ENCODE measurements at regions not wholly inside any gene's neighbourhood (a gene's known extent, or its start where the extent isn't known, plus 50 kb on each side); places are given as distances from the start of the nearest gene placed in this dataset.
"Not testable (repeated sequence)": the region's sequence is repeated elsewhere in the genome, so short reads cannot be mapped to it uniquely, and the experiment has no call there.

DNA sequence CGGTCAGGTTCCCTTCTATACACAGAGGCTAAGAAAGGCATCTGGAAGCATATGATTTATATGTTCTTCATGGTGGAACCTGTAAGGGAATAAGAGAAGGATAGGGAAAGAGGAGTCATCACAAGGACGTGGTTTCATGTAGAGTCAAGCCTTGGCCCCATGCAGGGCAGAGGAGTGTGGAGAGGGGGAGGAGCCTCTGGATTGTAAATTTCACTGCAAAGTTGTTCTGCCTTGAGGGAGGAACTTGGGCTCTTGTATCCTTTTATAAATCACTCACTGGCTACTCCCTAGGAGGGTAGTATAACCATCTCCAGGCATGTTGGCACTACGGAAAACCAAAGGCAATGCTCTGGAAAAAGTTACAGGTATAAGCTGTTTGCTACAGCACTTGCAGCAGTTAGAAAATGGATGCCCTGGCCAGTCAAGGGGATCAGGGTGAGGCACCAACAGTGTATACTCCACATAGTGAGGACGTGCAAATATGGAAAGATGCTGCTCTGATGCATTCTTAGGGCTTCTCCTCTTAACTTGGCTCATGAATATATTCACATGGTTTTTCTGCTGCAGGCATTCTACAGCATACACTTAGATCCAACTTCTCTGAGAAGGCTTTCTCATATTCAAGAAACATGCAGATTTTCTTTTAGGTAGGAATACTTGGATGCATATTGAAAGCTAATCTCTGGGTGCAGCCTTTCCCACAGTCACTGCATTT is 60.3 kb upstream of the ZNF81 start:
- Histone ChIP-seq H3K79me1 (ENCODE audit: low read length) (no peaks in the 10 kb centered on the region), H2BK5ac (ENCODE audit: low read depth, low read length, poor library complexity) (no peak overlapping the region), H4K91ac (ENCODE audit: low read depth, low read length) (no peak overlapping the region), H3K36me3 (ENCODE audit: control insufficient read depth in 1 of 2, insufficient read depth in 2 of 2, low read length in 2 of 2) (no peaks in the 10 kb centered on the region), H3K9me3 (ENCODE audit: insufficient read depth, low read depth, low read length) (no peaks in the 10 kb centered on the region), H3K14ac (ENCODE audit: low read length) (no peak overlapping the region), H3K4ac (ENCODE audit: low read depth, low read length) (no peak overlapping the region), H3K9ac (ENCODE audit: low read length) (no peak overlapping the region), H3K79me2 (ENCODE audit: control insufficient read depth, insufficient read depth, low read length, poor library complexity) (no peaks in the 10 kb centered on the region), H2BK12ac (ENCODE audit: low read length) (no peak overlapping the region), H2AK5ac (ENCODE audit: low read length) (no peak overlapping the region), H2BK120ac (ENCODE audit: insufficient read depth, low read length, poor library complexity) (no peak overlapping the region), H4K12ac (ENCODE audit: low read depth, low read length) (no peak overlapping the region), H3K4me3 (ENCODE audit: low read depth, low read length) (no peak overlapping the region), H4K8ac (ENCODE audit: low read depth, low read length) (no peak overlapping the region), H3K23ac (ENCODE audit: low read length) (no peak overlapping the region), H3K18ac (ENCODE audit: low read length) (no peak overlapping the region), H3K4me2 (ENCODE audit: low read length) (no peak overlapping the region), H3K4me1 (ENCODE audit: control insufficient read depth in 1 of 2, insufficient read depth in 2 of 2, low read length in 2 of 2) (no peaks in the 10 kb centered on the region), H3K27ac (ENCODE audit: low read depth, low read length) (no peak overlapping the region), H2AFZ (ENCODE audit: insufficient read depth, low read length, poor library complexity) (no peak overlapping the region), H3K27me3 (ENCODE audit: insufficient read depth, low read length) (no peaks in the 10 kb centered on the region)
- no peak for DNase-seq
- WGBS (ENCODE audit: extremely low coverage, insufficient coverage, insufficient read length), result no CpG with 5 or more reads among the region's 4 CpGs

DNA sequence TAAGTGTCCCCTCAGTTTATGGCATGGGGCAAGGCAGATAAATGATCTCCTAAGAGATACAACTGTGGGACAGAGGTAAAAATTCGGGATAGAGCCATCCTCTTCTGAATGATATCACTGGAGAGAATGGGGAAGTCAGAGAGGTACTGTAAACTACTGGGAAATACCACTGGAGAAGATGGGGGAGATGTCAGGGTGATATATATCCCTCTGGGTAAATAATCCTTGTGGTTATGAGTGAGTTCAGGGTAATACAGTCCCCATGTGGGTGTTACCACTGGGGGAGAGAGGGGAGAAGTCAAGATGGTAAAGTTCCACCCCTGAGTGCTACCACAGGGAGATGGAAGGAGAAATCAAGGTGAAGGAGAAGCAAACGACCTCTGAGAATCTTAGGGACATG is 63.9 kb upstream of the ZNF81 start:
- no peak overlapping the region for H2AFZ ChIP-seq (ENCODE audit: insufficient read depth, low read length, poor library complexity)
- DNase-seq, result no peak
- H3K4ac ChIP-seq (ENCODE audit: low read depth, low read length), result no peak overlapping the region
- H3K27ac ChIP-seq (ENCODE audit: low read depth, low read length), result no peak overlapping the region
- H4K8ac ChIP-seq (ENCODE audit: low read depth, low read length), result no peak overlapping the region
- H3K79me1 ChIP-seq (ENCODE audit: low read length), result no peaks in the 10 kb centered on the region
- no peak overlapping the region for H4K12ac ChIP-seq (ENCODE audit: low read depth, low read length)
- no peaks in the 10 kb centered on the region for H3K4me1 ChIP-seq (ENCODE audit: control insufficient read depth in 1 of 2, insufficient read depth in 2 of 2, low read length in 2 of 2)
- no peaks in the 10 kb centered on the region for H3K79me2 ChIP-seq (ENCODE audit: control insufficient read depth, insufficient read depth, low read length, poor library complexity)
- WGBS (ENCODE audit: extremely low coverage, insufficient coverage, insufficient read length), result no CpG with 5 or more reads among the region's 2 CpGs
- H3K18ac ChIP-seq (ENCODE audit: low read length), result no peak overlapping the region
- no peak overlapping the region for H3K4me2 ChIP-seq (ENCODE audit: low read length)
- no peak overlapping the region for H2BK12ac ChIP-seq (ENCODE audit: low read length)
- H2BK5ac ChIP-seq (ENCODE audit: low read depth, low read length, poor library complexity), result no peak overlapping the region
- no peaks in the 10 kb centered on the region for H3K27me3 ChIP-seq (ENCODE audit: insufficient read depth, low read length)
- H3K4me3 ChIP-seq (ENCODE audit: low read depth, low read length), result no peak overlapping the region
- H3K36me3 ChIP-seq (ENCODE audit: control insufficient read depth in 1 of 2, insufficient read depth in 2 of 2, low read length in 2 of 2), result no peaks in the 10 kb centered on the region
- no peak overlapping the region for H2AK5ac ChIP-seq (ENCODE audit: low read length)
- no peak overlapping the region for H2BK120ac ChIP-seq (ENCODE audit: insufficient read depth, low read length, poor library complexity)
- H3K9me3 ChIP-seq (ENCODE audit: insufficient read depth, low read depth, low read length), result no peaks in the 10 kb centered on the region
- H3K23ac ChIP-seq (ENCODE audit: low read length), result no peak overlapping the region
- H3K14ac ChIP-seq (ENCODE audit: low read length), result no peak overlapping the region
- no peak overlapping the region for H4K91ac ChIP-seq (ENCODE audit: low read depth, low read length)
- H3K9ac ChIP-seq (ENCODE audit: low read length), result no peak overlapping the region

DNA sequence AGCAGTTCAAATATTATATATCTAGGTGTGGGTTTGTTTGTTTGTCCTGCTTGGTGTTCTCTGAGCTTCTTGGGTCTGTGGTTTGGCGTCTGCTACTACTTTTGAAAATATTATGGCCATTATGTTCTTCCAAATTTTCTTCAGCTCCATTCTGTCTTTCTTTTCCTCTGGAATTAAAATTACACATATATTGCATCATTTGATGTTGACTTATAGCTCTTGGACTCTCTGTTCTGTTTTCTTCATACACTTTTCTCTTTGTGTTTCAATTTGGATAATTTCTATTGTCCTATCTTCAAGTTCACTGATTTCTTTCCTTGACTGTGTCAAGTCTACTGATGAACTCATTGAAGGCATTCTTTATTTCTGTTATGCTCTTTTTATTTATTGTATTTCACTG is 65.2 kb upstream of the ZNF81 start:
- no peak overlapping the region for H2BK120ac ChIP-seq (ENCODE audit: insufficient read depth, low read length, poor library complexity)

DNA sequence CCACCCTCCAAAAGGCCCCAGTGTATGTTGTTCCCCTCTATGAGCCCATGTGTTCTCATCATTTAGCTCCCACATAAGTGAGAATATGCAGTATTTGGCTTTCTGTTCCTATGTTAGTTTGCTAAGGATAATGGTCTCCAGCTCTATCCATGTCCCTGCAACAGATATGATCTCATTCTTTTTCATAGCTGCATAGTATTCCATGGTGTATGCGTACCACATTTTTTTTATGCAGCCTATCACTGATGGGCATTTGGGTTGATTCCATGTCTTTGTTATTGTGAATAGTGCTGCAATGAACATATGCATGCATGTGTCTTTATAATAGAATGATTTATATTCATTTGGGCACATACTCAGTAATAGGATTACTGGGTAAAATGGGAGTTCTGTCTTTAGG is 73.9 kb upstream of the ZNF81 start:
- H3K4me1 ChIP-seq (ENCODE audit: control insufficient read depth in 1 of 2, insufficient read depth in 2 of 2, low read length in 2 of 2); H2BK5ac ChIP-seq (ENCODE audit: low read depth, low read length, poor library complexity); H3K18ac ChIP-seq (ENCODE audit: low read length); H2BK12ac ChIP-seq (ENCODE audit: low read length); H3K36me3 ChIP-seq (ENCODE audit: control insufficient read depth in 1 of 2, insufficient read depth in 2 of 2, low read length in 2 of 2); H3K4me2 ChIP-seq (ENCODE audit: low read length); H3K79me2 ChIP-seq (ENCODE audit: control insufficient read depth, insufficient read depth, low read length, poor library complexity); H4K91ac ChIP-seq (ENCODE audit: low read depth, low read length); H4K8ac ChIP-seq (ENCODE audit: low read depth, low read length); H3K27me3 ChIP-seq (ENCODE audit: insufficient read depth, low read length); H2BK120ac ChIP-seq (ENCODE audit: insufficient read depth, low read length, poor library complexity); H3K14ac ChIP-seq (ENCODE audit: low read length); H2AK5ac ChIP-seq (ENCODE audit: low read length); DNase-seq; H3K4ac ChIP-seq (ENCODE audit: low read depth, low read length); H3K27ac ChIP-seq (ENCODE audit: low read depth, low read length); H3K4me3 ChIP-seq (ENCODE audit: low read depth, low read length); H3K9ac ChIP-seq (ENCODE audit: low read length); H3K9me3 ChIP-seq (ENCODE audit: insufficient read depth, low read depth, low read length); H3K23ac ChIP-seq (ENCODE audit: low read length); H3K79me1 ChIP-seq (ENCODE audit: low read length); H4K12ac ChIP-seq (ENCODE audit: low read depth, low read length); H2AFZ ChIP-seq (ENCODE audit: insufficient read depth, low read length, poor library complexity): not testable (repeated sequence)
- no CpG with 5 or more reads among the region's 1 CpG for WGBS (ENCODE audit: extremely low coverage, insufficient coverage, insufficient read length)

More for the DNA sequence above, 65.2 kb upstream of the ZNF81 start:
- H3K79me2 ChIP-seq (ENCODE audit: control insufficient read depth, insufficient read depth, low read length, poor library complexity), result no peaks in the 10 kb centered on the region
- no CpG with 5 or more reads among the region's 1 CpG for WGBS (ENCODE audit: extremely low coverage, insufficient coverage, insufficient read length)
- H3K27me3 ChIP-seq (ENCODE audit: insufficient read depth, low read length), result no peaks in the 10 kb centered on the region
- no peak overlapping the region for H3K4ac ChIP-seq (ENCODE audit: low read depth, low read length)
- H3K18ac ChIP-seq (ENCODE audit: low read length), result no peak overlapping the region
- no peak overlapping the region for H4K8ac ChIP-seq (ENCODE audit: low read depth, low read length)
- no peak overlapping the region for H2AK5ac ChIP-seq (ENCODE audit: low read length)
- H3K23ac ChIP-seq (ENCODE audit: low read length), result no peak overlapping the region
- no peak overlapping the region for H4K91ac ChIP-seq (ENCODE audit: low read depth, low read length)
- no peak overlapping the region for H2BK5ac ChIP-seq (ENCODE audit: low read depth, low read length, poor library complexity)
- H3K36me3 ChIP-seq (ENCODE audit: control insufficient read depth in 1 of 2, insufficient read depth in 2 of 2, low read length in 2 of 2), result no peaks in the 10 kb centered on the region
- H3K27ac ChIP-seq (ENCODE audit: low read depth, low read length), result no peak overlapping the region
- H3K79me1 ChIP-seq (ENCODE audit: low read length), result no peaks in the 10 kb centered on the region
- no peak overlapping the region for H3K4me3 ChIP-seq (ENCODE audit: low read depth, low read length)
- no peak overlapping the region for H2BK12ac ChIP-seq (ENCODE audit: low read length)
- DNase-seq, result no peak
- H3K9ac ChIP-seq (ENCODE audit: low read length), result no peak overlapping the region
- H4K12ac ChIP-seq (ENCODE audit: low read depth, low read length), result no peak overlapping the region
- no peaks in the 10 kb centered on the region for H3K9me3 ChIP-seq (ENCODE audit: insufficient read depth, low read depth, low read length)
- H2AFZ ChIP-seq (ENCODE audit: insufficient read depth, low read length, poor library complexity), result no peak overlapping the region
- no peak overlapping the region for H3K4me2 ChIP-seq (ENCODE audit: low read length)
- H3K4me1 ChIP-seq (ENCODE audit: control insufficient read depth in 1 of 2, insufficient read depth in 2 of 2, low read length in 2 of 2), result no peaks in the 10 kb centered on the region
- H3K14ac ChIP-seq (ENCODE audit: low read length), result no peak overlapping the region
